ENCODE measurements at regions not wholly inside any gene's neighbourhood (a gene's known extent, or its start where the extent isn't known, plus 50 kb on each side); places are given as distances from the start of the nearest gene placed in this dataset.

DNA sequence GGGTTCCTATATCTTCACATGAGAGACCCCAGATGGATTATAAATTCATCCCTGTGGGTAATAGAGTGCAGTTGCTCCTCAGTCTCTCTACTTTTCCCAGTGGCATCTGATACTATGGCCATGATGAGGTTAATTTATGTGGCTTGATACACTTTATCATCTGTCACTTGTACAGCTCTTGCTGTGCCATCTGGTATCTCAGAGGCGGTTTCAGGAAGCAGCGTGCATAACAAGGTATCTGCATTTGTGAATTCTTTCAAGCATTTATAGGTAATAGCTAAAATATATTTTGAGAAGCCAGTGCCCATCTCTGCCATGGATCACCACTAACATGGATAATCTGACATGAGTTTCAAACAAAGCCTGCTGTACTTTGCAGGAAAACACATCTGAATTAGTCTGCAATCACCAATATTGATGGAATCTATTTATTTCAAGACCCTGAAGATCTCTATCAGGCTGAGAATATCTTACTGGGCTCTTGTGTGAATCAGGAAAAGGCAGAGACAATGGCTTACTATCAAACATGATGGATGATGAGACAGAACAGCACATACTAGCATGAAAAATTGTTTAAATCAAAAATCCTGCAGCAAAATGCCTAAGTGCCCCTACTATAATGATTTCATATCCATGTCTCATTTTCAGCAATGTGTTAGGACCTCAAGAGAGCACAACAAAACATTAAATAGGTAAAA lies 548.7 kb upstream of the MAP3K7 start:
- no peaks in the 10 kb centered on the region for H3K4me1 ChIP-seq
- TF ChIP-seq POLR2A (IDR thresholded peaks at IDR 0.05) = no peak
- TF ChIP-seq, protein P1, sequence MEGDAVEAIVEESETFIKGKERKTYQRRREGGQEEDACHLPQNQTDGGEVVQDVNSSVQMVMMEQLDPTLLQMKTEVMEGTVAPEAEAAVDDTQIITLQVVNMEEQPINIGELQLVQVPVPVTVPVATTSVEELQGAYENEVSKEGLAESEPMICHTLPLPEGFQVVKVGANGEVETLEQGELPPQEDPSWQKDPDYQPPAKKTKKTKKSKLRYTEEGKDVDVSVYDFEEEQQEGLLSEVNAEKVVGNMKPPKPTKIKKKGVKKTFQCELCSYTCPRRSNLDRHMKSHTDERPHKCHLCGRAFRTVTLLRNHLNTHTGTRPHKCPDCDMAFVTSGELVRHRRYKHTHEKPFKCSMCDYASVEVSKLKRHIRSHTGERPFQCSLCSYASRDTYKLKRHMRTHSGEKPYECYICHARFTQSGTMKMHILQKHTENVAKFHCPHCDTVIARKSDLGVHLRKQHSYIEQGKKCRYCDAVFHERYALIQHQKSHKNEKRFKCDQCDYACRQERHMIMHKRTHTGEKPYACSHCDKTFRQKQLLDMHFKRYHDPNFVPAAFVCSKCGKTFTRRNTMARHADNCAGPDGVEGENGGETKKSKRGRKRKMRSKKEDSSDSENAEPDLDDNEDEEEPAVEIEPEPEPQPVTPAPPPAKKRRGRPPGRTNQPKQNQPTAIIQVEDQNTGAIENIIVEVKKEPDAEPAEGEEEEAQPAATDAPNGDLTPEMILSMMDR (IDR thresholded peaks at IDR 0.05) = no peak
- H3K4me3 ChIP-seq = no peak overlapping the region
- 69% methylated on average over 2 of the region's 2 CpGs for WGBS (ENCODE audit: insufficient coverage, low coverage, low lambda C conversion rate, missing lambda C conversion rate)
- H3K27ac ChIP-seq = no peak overlapping the region
- H3K36me3 ChIP-seq = no peaks in the 10 kb centered on the region
- DNase-seq = no peak
- intact Hi-C loops (cut with DNase I) = no loop called here
- H3K27me3 ChIP-seq = no peaks in the 10 kb centered on the region
- H3K9me3 ChIP-seq = no peaks in the 10 kb centered on the region
- no peak for ATAC-seq

DNA sequence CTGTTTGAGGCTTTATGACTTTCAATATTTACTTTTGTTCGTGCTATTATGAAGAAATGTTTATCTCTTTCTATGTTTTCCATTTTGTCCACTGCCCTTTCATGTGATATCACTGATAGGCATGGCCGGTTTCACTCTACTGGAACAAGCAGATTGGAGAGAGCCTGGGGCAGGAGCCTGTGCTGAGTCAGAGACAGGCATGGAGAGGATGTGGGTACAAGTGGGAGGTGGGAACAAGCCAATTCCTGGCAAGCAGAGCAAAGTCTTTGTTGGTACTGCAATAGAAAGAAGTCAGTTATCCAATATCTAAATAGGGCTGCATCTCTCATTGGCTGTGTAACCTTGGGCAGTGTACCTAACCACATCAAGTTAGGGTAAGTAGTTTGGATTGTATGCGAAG lies 545.6 kb upstream of the MAP3K7 start:
- H3K4me1 ChIP-seq = no peaks in the 10 kb centered on the region
- no peak overlapping the region for H3K27ac ChIP-seq
- 47% methylated on average over 3 of the region's 3 CpGs for WGBS (ENCODE audit: insufficient coverage, low coverage, low lambda C conversion rate, missing lambda C conversion rate)
- H3K27me3 ChIP-seq = no peaks in the 10 kb centered on the region
- no peaks in the 10 kb centered on the region for H3K36me3 ChIP-seq
- no peaks in the 10 kb centered on the region for H3K9me3 ChIP-seq
- H3K4me3 ChIP-seq = no peak overlapping the region
- DNase-seq (no peak), ATAC-seq (no peak)
- TF ChIP-seq, protein P1 (IDR thresholded peaks at IDR 0.05) = no peak
- TF ChIP-seq POLR2A (IDR thresholded peaks at IDR 0.05) = no peak
- intact Hi-C loops (cut with DNase I) = no loop called here

DNA sequence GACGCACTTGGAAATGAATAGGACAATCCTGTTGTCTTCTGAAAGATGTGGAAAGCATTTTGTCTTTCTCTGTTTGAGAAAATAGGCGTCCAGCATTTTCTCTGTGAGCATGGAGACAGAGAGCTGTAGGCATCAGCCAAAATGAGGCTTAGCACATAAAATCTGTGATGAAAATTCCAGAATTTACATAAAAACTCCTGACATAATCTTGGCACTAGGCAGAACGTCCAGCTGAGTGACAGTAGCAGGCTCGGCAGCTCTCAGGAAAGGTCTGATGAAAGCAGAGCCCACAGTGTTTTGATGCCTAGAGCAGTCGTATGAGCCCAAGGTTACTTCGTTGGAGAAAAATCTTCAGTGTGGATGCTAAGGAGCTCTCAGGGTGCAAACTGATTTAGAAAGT lies 543.3 kb upstream of the MAP3K7 start:
- Histone ChIP-seq H3K4me1 (no peaks in the 10 kb centered on the region), H3K36me3 (no peaks in the 10 kb centered on the region), H3K9me3 (no peaks in the 10 kb centered on the region), H3K27me3 (no peaks in the 10 kb centered on the region), H3K4me3 (no peak overlapping the region), H3K27ac (no peak overlapping the region)
- 40% methylated on average over 6 of the region's 6 CpGs for WGBS (ENCODE audit: insufficient coverage, low coverage, low lambda C conversion rate, missing lambda C conversion rate)
- intact Hi-C loops (cut with DNase I) = no loop called here
- no peak for ATAC-seq
- no peak for DNase-seq
- TF ChIP-seq POLR2A (IDR thresholded peaks at IDR 0.05) = no peak
- TF ChIP-seq, protein P1 (IDR thresholded peaks at IDR 0.05) = no peak

- no peak overlapping the region for H3K27ac ChIP-seq
- H3K4me1 ChIP-seq = no peaks in the 10 kb centered on the region
- no peak overlapping the region for H3K4me3 ChIP-seq
- no peaks in the 10 kb centered on the region for H3K36me3 ChIP-seq
- DNase-seq (no peak), ATAC-seq (no peak)
- no peaks in the 10 kb centered on the region for H3K9me3 ChIP-seq
- intact Hi-C loops (cut with DNase I) = no loop called here
- TF ChIP-seq, protein P1 (IDR thresholded peaks at IDR 0.05) = no peak
- no peak for TF ChIP-seq POLR2A (IDR thresholded peaks at IDR 0.05)
- H3K27me3 ChIP-seq = no peaks in the 10 kb centered on the region
These were observed 540.9 kb upstream of the MAP3K7 start for GRCh38 chr6:91127752-91128151.

- 49% methylated on average over 5 of the region's 5 CpGs for WGBS (ENCODE audit: insufficient coverage, low coverage, low lambda C conversion rate, missing lambda C conversion rate)
- intact Hi-C loops (cut with DNase I) = no loop called here
- no peak for ATAC-seq
These were observed 540.0 kb upstream of the MAP3K7 start for GRCh38 chr6:91126876-91127275.

More at GRCh38 chr6:91126876-91127275, 540.0 kb upstream of the MAP3K7 start:
- Histone ChIP-seq H3K27me3 (no peaks in the 10 kb centered on the region), H3K4me1 (no peaks in the 10 kb centered on the region), H3K4me3 (no peak overlapping the region), H3K27ac (no peak overlapping the region), H3K36me3 (no peaks in the 10 kb centered on the region), H3K9me3 (no peaks in the 10 kb centered on the region)
- TF ChIP-seq POLR2A (IDR thresholded peaks at IDR 0.05) = no peak
- TF ChIP-seq, protein P1 (IDR thresholded peaks at IDR 0.05) = no peak
- DNase-seq = no peak
